HG03025 (cell line): ENCODE measurements at regions not wholly inside any gene's neighbourhood (a gene's known extent, or its start where the extent isn't known, plus 50 kb on each side); places are given as distances from the start of the nearest gene placed in this dataset.

ENCODE experiments used
- ATAC-seq: cut with Tn5 transposase; IDR thresholded peaks from one replicate; pipeline ENCODE4 v1.9.1; 2021; ENCODE audit warnings: mild to moderate bottlenecking, moderate library complexity; ENCODE audit not compliant: unreplicated experiment, low FRiP score

DNA sequence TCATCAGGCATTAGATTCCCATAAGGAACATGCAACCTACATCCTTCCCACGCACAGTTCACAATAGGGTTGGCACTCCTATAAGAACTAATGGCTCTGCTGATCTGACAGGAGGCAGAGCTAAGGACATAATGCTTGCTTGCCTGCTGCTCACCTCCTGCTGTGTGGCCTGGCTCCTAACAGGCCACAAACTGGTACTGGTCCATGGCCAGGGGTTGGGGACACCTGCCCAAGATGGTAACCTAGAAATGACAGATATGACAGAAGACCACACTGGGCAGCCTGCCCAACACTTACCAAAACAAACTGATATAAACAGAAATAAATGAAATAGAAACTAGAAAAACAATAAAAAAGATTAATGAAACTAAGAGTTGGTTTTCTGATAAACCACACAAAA is 325.6 kb downstream of the SEC23A start:
- no peak for ATAC-seq

DNA sequence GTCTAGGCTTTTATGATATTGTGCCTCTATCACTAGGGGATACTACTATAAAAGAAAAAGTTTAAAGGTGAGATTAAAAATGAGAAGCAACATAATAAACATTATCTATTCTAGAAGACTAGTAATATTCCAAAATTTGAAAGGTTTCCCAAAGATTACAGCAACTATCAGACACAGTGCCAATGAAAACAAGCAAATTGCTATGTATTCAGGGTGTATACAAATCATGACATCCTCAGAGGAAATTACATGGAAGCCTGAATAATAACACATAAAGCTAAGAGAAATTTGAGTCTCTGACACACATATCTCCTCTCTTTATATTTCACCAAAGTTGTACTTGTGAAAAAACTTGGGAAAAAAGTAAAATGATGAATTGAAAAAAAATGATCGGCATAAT is 327.0 kb downstream of the SEC23A start:
- no peak for ATAC-seq

DNA sequence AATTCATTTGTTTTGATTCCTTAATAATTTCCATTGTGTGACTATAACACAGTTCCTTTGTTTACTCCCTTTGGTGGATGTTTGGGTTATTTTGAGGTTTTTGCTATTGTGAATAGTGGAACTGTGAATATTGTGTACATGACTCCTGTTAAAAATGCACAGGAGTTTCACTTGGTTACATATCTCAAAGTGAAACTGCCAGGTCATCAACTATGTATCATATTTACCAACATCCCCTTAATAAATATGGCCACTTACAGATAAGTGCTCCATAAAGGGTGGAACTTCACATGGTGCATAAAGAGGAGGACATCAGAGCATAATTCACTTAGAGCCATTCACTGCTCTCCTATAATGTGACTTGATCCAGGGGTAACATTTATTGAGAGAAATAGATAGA is 328.9 kb downstream of the SEC23A start:
- ATAC-seq: no peak

DNA sequence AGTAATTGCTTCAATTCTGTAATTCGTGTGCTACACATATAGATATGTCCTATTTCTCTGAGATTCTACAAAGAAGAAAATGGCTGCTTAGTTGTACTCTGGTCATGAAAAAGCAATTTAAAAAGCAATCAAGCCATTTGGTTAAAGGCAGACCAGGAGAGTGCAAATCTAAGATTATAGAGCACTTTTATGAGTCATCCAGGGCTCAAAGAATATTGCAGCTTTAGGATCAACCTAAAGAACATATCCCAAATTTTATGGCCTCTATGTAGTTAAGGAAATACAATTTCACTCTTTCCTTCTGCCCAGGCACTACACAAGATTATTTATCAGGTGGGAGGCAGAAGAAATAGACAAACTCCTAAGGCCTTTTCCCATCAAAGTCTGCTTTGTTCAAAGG is 332.8 kb downstream of the SEC23A start:
- ATAC-seq: no peak

DNA sequence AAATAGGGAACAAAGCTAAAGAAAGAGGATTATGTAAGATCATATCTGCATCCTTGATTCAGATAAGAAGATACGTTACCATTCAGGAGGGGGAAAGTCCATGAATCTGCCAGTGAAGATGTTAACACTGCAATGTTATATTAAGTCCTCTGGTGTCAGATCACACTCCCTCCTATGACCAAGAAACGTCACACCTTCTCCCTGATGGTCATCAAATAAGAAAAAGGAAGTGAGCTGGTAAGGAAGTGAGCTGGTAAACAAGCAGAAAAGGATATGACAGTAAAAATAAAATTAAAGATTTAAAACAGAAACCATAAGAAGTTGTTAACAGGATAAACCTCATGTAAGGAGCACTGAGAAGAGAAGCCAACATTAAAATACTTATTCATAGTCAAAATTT is 340.2 kb downstream of the SEC23A start:
- no peak for ATAC-seq

DNA sequence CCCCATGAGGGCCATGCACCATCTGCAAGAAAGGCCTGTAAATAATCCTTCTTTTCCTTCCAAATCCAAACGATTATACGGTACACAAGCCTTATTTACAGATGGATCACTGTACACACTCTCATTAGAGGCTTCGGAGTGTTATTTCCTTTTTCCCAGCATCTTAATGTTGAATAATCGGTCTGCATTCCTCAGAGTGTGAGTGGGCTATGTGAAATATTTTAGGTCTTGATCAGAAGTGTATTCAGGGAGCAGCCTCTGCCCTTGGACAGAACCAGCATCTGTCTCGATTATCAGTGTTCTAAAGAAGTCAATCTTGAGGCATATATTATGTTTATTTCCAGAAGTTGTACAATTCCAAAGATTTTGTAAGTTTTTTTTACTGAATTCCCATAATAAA is 340.6 kb downstream of the SEC23A start:
- no peak for ATAC-seq

DNA sequence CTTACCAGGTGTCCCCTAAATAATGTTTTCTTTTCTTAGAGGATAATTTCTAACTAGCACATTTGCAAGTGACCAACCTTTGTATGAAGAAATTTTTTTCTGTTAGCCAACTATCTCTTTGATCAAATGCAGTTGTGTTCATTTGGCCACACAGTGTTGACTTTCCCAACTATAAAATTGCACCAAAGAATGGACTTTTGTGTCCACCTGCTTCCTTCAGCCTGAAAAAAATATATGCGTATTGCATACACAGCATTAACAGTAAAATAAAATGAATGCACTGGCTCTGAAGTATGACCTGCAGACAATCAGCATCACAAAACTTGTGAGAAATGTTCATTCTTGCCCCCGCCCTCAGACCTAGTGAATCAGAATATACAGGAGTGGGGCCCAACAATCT is 342.0 kb downstream of the SEC23A start:
- ATAC-seq: no peak

DNA sequence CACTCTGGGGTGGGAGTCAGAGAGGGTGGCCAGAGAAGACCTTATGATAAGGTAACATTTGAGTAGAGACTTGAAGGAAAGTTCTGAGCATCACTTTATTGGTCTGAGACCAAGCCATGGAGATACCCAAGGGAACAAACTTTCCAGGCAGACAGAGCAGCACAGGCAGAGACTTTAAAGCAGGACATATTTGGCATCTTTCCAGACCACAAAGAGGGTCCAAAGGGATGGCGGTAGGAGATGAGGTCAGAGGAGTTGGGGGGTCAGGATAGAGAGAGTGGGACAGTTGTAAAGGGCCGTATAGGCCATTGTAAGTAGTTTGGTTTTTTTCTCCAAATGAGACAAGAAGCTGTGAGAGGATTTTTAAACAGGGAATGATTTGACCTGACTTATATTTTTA is 344.4 kb downstream of the SEC23A start:
- ATAC-seq: no peak

DNA sequence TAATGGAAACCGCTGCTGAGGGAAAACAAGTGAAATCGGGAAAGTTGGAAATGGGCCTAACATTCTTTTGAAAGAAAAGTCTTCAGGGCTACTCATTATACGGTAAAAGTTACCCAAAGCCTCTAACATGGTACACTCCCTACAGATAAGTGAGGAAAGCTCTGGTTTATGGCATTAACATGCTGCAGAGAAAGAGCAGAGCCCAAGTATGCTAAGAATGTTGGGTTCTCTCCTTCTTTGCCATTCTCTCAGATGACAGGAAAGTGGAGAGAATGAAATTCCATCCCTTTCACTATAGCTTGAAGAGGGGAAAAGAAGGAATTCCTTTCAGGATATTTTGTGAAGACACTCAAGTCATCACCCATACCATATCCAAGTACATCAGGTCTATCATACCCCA is 348.0 kb downstream of the SEC23A start:
- ATAC-seq: no peak

DNA sequence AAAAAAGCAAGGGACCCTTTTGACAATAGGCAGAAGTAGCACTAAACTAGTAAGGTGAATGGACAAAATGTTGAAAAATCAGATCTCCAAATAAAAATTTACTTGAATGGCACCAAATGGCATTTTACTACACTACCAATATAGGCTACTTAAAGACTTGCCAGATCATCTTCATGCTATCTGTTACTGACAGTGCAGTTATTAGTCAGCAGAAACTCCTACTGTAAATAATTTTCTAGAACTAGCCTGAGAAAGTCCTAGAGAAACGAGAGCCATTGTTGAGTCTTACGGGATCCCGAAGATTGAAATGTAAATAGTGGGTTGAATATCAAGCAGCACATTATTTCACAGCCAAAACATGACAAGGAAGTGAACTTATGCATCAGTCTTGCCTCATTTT is 350.3 kb downstream of the SEC23A start:
- ATAC-seq: no peak

DNA sequence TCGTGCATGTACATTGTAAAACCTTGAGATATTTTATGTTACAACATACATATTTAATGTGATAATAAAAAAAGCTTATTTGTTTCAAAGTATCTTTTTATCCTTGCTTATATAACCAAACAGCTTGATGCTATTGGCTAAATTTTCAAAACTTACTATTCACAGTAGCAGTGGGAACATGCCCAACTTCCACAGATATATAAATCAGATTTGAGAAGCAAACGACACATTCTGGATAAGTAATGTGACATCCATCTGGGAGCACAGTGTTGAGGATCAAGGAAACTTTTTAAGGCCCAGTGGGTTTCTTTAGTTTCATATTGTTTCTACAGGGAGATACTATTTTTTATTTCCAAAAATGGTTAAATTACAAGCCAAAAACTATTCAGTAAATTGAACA is 350.7 kb downstream of the SEC23A start:
- no peak for ATAC-seq

DNA sequence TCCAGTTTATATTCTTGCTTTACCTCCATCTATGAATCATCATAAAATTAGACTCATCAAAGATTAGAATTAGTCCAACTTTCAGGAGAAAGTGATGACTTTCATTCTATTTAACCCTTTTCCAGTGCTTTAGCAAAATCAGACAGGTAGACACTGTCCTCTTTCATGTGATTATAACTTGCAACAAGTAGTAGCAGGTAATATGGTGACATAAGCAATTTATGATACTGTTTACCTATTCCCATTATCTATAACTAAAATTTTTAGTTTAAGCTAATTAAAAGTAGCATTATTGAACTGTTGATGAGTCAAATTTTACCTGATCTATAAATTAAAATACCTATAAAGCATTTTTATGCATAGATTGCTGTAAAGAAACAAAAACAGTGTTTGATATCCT is 351.6 kb downstream of the SEC23A start:
- no peak for ATAC-seq

DNA sequence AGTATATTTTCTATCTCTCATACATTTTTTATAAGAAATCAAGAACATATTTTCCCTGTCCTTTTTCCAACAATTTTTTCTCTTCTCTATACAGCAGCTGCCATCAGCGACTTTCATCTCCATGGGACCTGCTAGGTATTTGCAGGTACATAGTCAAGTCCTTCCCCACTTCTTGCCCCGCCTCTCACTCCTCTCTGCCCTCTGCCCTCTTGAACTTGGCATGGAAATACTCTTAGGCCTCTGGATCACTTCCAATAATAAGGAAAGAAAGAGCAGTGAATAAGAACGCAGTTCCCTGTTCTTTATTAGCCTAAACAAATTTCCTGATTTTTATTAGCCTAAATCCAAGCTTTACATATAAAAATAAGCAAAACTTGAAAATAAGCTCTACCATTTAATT is 353.1 kb downstream of the SEC23A start:
- no peak for ATAC-seq

DNA sequence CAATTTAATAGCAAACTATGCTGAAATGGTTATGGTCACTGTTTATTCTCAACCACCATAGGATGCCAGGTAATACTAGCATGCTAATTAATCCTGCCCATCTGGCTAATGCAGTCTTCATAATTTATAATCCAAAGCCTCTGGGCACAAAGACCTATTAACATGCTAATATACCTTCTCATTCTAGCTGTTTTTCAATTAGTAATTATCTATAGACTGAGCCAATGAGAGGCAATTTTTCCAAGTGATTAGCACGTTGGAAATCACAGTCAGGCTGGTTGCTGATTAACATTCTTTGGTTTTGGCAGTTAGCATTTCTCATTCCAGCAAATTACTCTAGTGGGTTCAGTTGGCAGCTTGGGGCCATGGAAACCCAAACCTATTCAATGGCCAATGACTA is 357.2 kb downstream of the SEC23A start:
- no peak for ATAC-seq

DNA sequence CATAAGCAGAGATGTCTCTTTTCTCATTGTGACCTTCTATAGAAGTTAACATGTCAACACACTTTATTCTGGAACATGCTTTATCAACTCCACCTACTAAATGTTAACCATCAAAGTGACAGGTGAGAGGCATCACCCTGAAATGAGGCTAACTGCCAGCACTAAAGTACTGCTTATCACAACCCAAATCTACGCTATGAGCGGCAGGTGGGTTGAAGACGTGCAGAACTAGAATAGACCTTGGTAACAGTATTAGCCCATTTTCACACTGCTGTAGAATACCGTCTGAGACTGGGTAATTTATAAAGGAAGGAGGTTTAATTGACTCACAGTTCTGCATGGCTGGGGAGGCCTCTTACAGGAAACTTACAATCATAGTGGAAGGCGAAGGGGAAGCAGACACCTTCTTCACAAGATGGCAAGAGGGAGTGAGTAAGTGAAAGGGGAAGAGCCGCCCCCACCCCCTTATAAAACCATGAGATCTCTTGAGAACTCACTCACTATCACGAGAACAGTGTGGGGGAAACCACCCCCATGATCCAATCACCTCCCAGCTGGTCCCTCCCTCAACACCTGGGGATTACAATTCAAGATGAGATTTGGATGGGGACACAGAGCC is 359.0 kb downstream of the SEC23A start:
- no peak for ATAC-seq

DNA sequence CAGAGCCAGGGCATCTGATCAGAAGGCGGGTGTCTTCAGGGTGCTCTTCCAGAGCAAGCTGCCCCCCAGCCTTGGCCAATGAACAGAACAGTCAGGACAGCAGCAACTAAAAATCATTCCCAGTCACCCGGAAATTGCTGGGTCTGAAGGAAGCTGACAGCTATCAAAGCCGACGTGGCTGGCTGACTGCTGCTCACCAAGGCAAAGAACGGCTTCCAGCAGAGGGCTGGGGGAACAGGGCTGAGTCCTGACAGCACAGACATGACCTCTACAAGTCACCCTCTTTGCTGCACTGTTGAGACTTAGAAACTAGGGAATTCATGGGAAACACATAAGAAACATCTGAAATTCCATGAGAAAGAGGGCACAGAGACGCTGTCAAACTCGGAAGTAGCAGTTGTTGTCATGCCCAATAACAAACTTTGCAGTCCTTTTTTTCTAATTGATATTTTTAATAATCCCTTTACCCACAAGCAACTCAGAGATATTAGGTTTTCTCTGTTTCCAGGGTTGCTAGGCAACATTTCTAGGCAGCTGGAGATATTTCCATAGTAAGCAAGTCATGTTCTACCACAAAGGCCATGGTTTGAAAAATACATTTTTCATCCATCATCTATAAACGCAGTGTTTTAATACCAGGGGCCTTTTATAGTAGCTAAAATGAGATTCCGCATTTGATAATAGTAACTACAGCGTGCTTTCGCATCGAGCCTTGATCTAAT is 365.2 kb downstream of the SEC23A start:
- no peak for ATAC-seq

DNA sequence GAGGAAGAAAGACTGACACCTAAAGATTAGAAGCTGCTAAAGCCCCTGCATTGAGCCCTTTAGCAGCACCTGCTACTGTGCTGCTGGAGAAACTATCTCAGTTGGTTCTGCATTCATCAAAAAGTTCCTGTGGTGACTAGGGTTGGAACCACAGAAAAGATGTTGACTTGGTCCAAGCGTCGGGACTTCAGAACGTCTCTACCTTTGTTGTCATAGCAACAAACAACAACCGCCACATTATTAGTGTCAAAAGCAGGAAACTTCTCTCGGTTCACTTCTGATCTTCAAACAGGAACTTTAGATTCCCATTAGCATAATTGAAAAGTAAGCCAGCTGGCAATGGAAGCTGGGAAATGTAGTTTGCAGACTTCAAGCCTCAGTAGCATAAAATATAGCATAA is 368.0 kb downstream of the SEC23A start:
- ATAC-seq: no peak

DNA sequence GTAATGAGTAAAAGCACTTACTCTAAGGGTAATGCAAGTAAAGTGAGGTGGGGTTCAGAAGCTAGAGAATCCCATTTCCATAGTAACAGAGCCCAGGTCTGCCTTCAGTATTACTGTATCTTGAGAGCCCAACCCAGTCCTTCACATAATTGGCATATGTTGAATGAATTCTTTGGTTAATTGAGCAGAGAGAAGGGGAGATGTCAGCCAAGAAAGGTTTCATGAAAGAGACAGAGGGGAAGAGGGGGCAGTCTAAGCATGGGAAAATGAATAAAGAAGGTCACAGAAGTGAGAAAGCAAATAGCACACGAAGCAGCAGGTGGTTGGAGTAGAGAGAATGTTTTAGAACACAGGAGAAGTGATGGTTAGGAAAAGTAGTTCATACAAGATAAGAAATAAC is 371.1 kb downstream of the SEC23A start:
- ATAC-seq: no peak

DNA sequence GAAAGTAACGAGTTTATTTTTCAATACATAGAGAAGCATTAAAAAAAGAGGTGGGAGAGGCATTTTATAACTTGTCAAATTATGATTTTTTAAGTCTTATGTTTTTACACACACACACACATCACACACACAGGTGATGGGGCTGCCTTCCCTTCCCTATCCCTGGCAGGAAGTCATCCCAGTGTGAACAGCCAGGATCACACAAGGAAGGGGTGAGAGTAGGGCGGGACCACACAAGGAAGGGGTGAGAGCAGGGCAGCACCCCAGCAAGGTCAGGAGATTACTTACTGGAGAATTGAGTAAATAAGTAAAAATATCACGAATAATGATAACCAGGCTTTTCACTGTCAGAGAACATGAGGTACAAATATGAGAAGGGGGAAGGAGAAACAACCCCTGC is 372.6 kb downstream of the SEC23A start:
- ATAC-seq: no peak

DNA sequence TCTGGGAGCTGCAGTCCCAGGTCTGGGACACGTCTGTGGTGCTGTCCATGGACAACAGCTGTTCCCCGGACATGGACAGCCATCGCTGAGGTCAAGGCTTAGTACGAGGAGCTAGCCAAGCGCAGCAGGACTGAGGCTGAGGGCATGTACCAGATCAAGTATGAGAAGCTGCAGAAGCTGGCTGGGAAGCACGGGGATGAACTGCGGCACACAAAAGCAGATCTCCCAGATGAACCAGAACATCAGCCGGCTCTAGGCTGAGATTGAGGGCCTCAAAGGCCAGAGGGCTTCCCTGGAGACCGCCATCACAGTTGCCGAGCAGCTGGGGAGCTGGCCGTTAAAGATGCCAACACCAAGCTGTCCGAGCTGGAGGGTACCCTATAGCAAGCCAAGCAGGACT is 375.3 kb downstream of the SEC23A start:
- ATAC-seq: no peak

DNA sequence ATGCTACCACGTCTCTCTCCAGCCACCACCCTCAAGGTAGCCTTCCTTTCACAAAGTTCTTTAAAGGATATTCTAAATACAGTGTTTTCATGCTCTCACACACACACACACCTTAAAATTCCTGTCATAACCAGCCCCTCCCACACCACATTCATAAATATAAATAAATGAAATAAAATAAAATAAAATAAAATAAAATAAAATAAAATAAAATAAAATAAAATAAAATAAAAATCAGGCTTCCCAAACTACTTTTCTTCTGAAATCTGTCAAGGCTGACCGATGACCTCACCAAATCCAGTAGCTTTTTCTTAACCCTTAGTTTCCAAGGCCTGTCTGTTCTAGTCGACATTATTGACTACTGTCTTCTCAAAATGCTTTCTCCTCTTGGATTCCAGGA is 378.4 kb downstream of the SEC23A start:
- no peak for ATAC-seq

DNA sequence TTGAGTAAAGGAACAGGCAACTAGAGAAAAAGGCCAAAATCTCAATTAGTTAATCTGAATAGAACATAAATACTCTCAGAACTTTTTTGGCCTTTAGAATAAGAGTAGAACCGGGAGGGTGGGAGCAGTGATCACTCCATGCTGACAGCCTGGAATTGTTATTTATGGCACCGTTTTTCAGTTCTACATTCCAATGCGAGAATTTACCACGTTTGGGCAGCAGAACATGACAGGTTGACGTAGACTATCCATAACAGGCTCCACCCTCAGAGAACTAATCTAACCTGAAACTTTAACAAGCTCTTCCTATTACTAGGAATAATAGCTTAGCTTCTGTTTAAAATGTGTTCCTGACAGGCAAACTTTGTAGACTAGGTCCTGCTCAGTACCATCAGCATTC is 379.1 kb downstream of the SEC23A start:
- ATAC-seq: no peak

DNA sequence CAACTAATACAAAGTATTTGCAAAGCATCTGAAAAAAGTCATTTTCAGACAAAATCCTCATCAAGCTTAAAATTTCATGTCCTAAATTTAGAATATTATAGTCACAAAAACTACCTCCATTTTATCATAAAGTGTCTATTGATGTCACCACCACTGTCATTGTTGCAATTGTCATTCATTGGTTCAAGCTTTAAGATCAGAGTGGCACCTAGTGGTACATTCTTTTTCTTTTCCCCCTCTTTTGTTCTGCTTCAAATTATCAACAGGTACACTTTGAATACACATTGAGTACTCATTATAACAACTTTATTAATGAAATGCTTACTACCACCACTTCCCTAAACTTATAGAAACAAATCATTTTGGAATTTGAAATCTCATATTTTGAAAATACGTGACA is 379.8 kb downstream of the SEC23A start:
- ATAC-seq: no peak
